Karpas-422 (cell line): ENCODE measurements at regions not wholly inside any gene's neighbourhood (a gene's known extent, or its start where the extent isn't known, plus 50 kb on each side); places are given as distances from the start of the nearest gene placed in this dataset.
"Not testable (repeated sequence)": the region's sequence is repeated elsewhere in the genome, so short reads cannot be mapped to it uniquely, and the experiment has no call there.

Experiments used
- DNase-seq: peaks from one replicate; pipeline ENCODE4 v3.0.0-alpha.2; 2015
- H2AFZ ChIP-seq: fragments of 200-600 bp; sonication (generic); 2 replicates; pipeline ENCODE4 v1.6.1; 2014; ENCODE audit warnings: antibody characterized with exemption, low read length, mixed read lengths
- H3K27ac ChIP-seq: fragments of 200-600 bp; sonication (generic); 2 replicates; pipeline ENCODE4 v1.5.1; 2014; ENCODE audit warnings: mild to moderate bottlenecking, low read length, moderate library complexity
- H3K27me3 ChIP-seq: fragments of 200-600 bp; sonication (generic); 2 replicates; pipeline ENCODE4 v1.6.1; 2014; ENCODE audit warnings: low read length, mixed read lengths
- H3K36me3 ChIP-seq: fragments of 200-600 bp; sonication (generic); 2 replicates; pipeline ENCODE4 v1.6.1; 2014; ENCODE audit warnings: low read length, mixed read lengths; ENCODE audit not compliant: insufficient read depth
- H3K4me1 ChIP-seq: fragments of 200-600 bp; sonication (generic); 2 replicates; pipeline ENCODE4 v1.6.1; 2014; ENCODE audit warnings: mild to moderate bottlenecking, low read length, mixed read lengths
- H3K4me2 ChIP-seq: fragments of 200-600 bp; sonication (generic); 2 replicates; pipeline ENCODE4 v1.6.1; 2014; ENCODE audit warnings: low read length, low read depth, mild to moderate bottlenecking; ENCODE audit not compliant: poor library complexity, severe bottlenecking
- H3K4me3 ChIP-seq: fragments of 200-600 bp; sonication (generic); 2 replicates; pipeline ENCODE4 v1.5.1; 2014; ENCODE audit warnings: mild to moderate bottlenecking, antibody characterized with exemption, low read length, mixed read lengths
- H3K79me2 ChIP-seq: fragments of 200-600 bp; sonication (generic); 2 replicates; pipeline ENCODE4 v1.6.1; 2014; ENCODE audit warnings: mild to moderate bottlenecking, low read length, mixed read lengths
- H3K9ac ChIP-seq: fragments of 200-600 bp; sonication (generic); 2 replicates; pipeline ENCODE4 v1.6.0; 2014; ENCODE audit warnings: low read length
- H3K9me2 ChIP-seq: fragments of 200-600 bp; sonication (generic), shearing (Covaris generic); replicated peaks from 2 replicates; pipeline ENCODE4 v1.6.0; 2014; ENCODE audit warnings: mild to moderate bottlenecking, low read length, moderate library complexity; ENCODE audit not compliant: insufficient read depth
- H3K9me3 ChIP-seq: fragments of 300-700, 200-600 bp; sonication (generic); 2 replicates; pipeline ENCODE4 v1.6.1; 2014; ENCODE audit warnings: low read length, mixed read lengths
- H4K20me1 ChIP-seq: fragments of 200-600 bp; sonication (generic); 2 replicates; pipeline ENCODE4 v1.6.1; 2014; ENCODE audit warnings: mild to moderate bottlenecking, antibody characterized with exemption, low read length, low read depth; ENCODE audit not compliant: insufficient read depth

- H3K9me2 ChIP-seq = no peaks in the 10 kb centered on the region
- no peak overlapping the region for H3K27ac ChIP-seq
- H3K27me3 ChIP-seq = no peaks in the 10 kb centered on the region
- no peak overlapping the region for H2AFZ ChIP-seq
- H3K4me3 ChIP-seq = no peak overlapping the region
- H3K79me2 ChIP-seq = no peaks in the 10 kb centered on the region
- no peak for DNase-seq
- H3K9me3 ChIP-seq = no peaks in the 10 kb centered on the region; the same call in 1 of the 2 replicates
- H4K20me1 ChIP-seq = no peaks in the 10 kb centered on the region
- no peaks in the 10 kb centered on the region for H3K4me1 ChIP-seq
- H3K4me2 ChIP-seq = no peak overlapping the region
- H3K36me3 ChIP-seq = no peaks in the 10 kb centered on the region
- no peak overlapping the region for H3K9ac ChIP-seq
Observed at GRCh38 chr14:98919434-98919833, 352.6 kb downstream of the BCL11B start.

GRCh38 chr14:98921306-98921705 lies 350.7 kb downstream of the BCL11B start:
- not testable (repeated sequence) for H3K4me1 ChIP-seq, H3K4me3 ChIP-seq, H3K79me2 ChIP-seq, H3K9me2 ChIP-seq, DNase-seq, H3K4me2 ChIP-seq, H3K9ac ChIP-seq, H3K36me3 ChIP-seq, H2AFZ ChIP-seq, H3K27ac ChIP-seq, H3K9me3 ChIP-seq, H4K20me1 ChIP-seq, H3K27me3 ChIP-seq

- no peak for DNase-seq
- no peaks in the 10 kb centered on the region for H3K79me2 ChIP-seq
- no peaks in the 10 kb centered on the region for H3K4me1 ChIP-seq
- no peak overlapping the region for H3K27ac ChIP-seq
- no peaks in the 10 kb centered on the region for H3K36me3 ChIP-seq
- no peak overlapping the region for H2AFZ ChIP-seq
- H4K20me1 ChIP-seq = no peaks in the 10 kb centered on the region
- H3K9me2 ChIP-seq = no peaks in the 10 kb centered on the region
- no peak overlapping the region for H3K9ac ChIP-seq
- H3K4me2 ChIP-seq = no peak overlapping the region
- no peak overlapping the region for H3K4me3 ChIP-seq
- H3K27me3 ChIP-seq = no peaks in the 10 kb centered on the region
- no peaks in the 10 kb centered on the region; the same call in 1 of the 2 replicates for H3K9me3 ChIP-seq
Observed at GRCh38 chr14:98923596-98923995, 348.4 kb downstream of the BCL11B start.

- Histone ChIP-seq H3K9me2 (no peaks in the 10 kb centered on the region), H4K20me1 (no peaks in the 10 kb centered on the region), H3K27ac (no peak overlapping the region), H3K4me3 (no peak overlapping the region), H2AFZ (no peak overlapping the region), H3K79me2 (no peaks in the 10 kb centered on the region), H3K27me3 (no peaks in the 10 kb centered on the region), H3K9ac (no peak overlapping the region), H3K4me2 (no peak overlapping the region), H3K36me3 (no peaks in the 10 kb centered on the region), H3K4me1 (no peaks in the 10 kb centered on the region), H3K9me3 (no peaks in the 10 kb centered on the region; the same call in 1 of the 2 replicates)
- DNase-seq = no peak
Observed at GRCh38 chr14:98924046-98924445, 348.0 kb downstream of the BCL11B start.

- Histone ChIP-seq H3K4me1 (no peaks in the 10 kb centered on the region), H3K27ac (no peak overlapping the region), H3K4me3 (no peak overlapping the region)
Observed at GRCh38 chr14:98925354-98926040, 346.5 kb downstream of the BCL11B start.

GRCh38 chr14:98926146-98926545 lies 345.9 kb downstream of the BCL11B start:
- Histone ChIP-seq H3K4me2 (no peak overlapping the region), H4K20me1 (no peaks in the 10 kb centered on the region), H3K4me3 (no peak overlapping the region), H3K9me3 (no peaks in the 10 kb centered on the region; the same call in 1 of the 2 replicates), H2AFZ (no peak overlapping the region), H3K9me2 (no peaks in the 10 kb centered on the region), H3K27ac (no peak overlapping the region), H3K9ac (no peak overlapping the region), H3K79me2 (no peaks in the 10 kb centered on the region), H3K36me3 (no peaks in the 10 kb centered on the region), H3K27me3 (no peaks in the 10 kb centered on the region), H3K4me1 (no peaks in the 10 kb centered on the region)
- DNase-seq = no peak

More at GRCh38 chr14:98925354-98926040, 346.5 kb downstream of the BCL11B start:
- no peak overlapping the region for H2AFZ ChIP-seq
- H4K20me1 ChIP-seq = no peaks in the 10 kb centered on the region
- H3K9me3 ChIP-seq = no peaks in the 10 kb centered on the region; the same call in 1 of the 2 replicates
- H3K79me2 ChIP-seq = no peaks in the 10 kb centered on the region
- H3K36me3 ChIP-seq = no peaks in the 10 kb centered on the region
- no peak overlapping the region for H3K4me2 ChIP-seq
- no peaks in the 10 kb centered on the region for H3K27me3 ChIP-seq
- no peak overlapping the region for H3K9ac ChIP-seq
- no peaks in the 10 kb centered on the region for H3K9me2 ChIP-seq
- DNase-seq = no peak

- Histone ChIP-seq H3K9me2 (no peaks in the 10 kb centered on the region), H4K20me1 (no peaks in the 10 kb centered on the region), H3K4me3 (no peak overlapping the region), H3K4me1 (no peaks in the 10 kb centered on the region), H3K9me3 (no peaks in the 10 kb centered on the region; the same call in 1 of the 2 replicates), H3K36me3 (no peaks in the 10 kb centered on the region), H3K27me3 (no peaks in the 10 kb centered on the region), H3K4me2 (no peak overlapping the region), H3K9ac (no peak overlapping the region), H3K79me2 (no peaks in the 10 kb centered on the region), H3K27ac (no peak overlapping the region), H2AFZ (no peak overlapping the region)
- no peak for DNase-seq
Observed at GRCh38 chr14:98926801-98927200, 345.2 kb downstream of the BCL11B start.

GRCh38 chr14:98927986-98928385 lies 344.0 kb downstream of the BCL11B start:
- Histone ChIP-seq H3K9me3 (no peaks in the 10 kb centered on the region; the same call in 1 of the 2 replicates), H3K9me2 (no peaks in the 10 kb centered on the region), H3K27ac (no peak overlapping the region), H3K4me2 (no peak overlapping the region), H3K36me3 (no peaks in the 10 kb centered on the region), H4K20me1 (no peaks in the 10 kb centered on the region), H3K4me3 (no peak overlapping the region), H3K79me2 (no peaks in the 10 kb centered on the region), H3K4me1 (no peaks in the 10 kb centered on the region), H2AFZ (no peak overlapping the region), H3K27me3 (no peaks in the 10 kb centered on the region), H3K9ac (no peak overlapping the region)
- DNase-seq = no peak
